DND-41 (cell line): ENCODE measurements at regions not wholly inside any gene's neighbourhood (a gene's known extent, or its start where the extent isn't known, plus 50 kb on each side); places are given as distances from the start of the nearest gene placed in this dataset.
"Not testable (repeated sequence)": the region's sequence is repeated elsewhere in the genome, so short reads cannot be mapped to it uniquely, and the experiment has no call there.

Experiments
- ATAC-seq: fragments of 200-7000 bp; cut with Tn5 transposase; 3 replicates; pipeline ENCODE4 v1.9.1; 2021; ENCODE audit warnings: low read depth; ENCODE audit not compliant: insufficient read depth
- DNase-seq: peaks from one replicate; pipeline ENCODE4 v3.0.0-alpha.2; 2020
- H2AFZ ChIP-seq: 2 replicates; pipeline ENCODE4 v1.6.0; 2012; ENCODE audit warnings: low read depth, low read length
- H3K27ac ChIP-seq: 2 replicates; pipeline ENCODE4 v1.5.1; 2012; ENCODE audit warnings: low read length, inconsistent platforms
- H3K27me3 ChIP-seq: fragments of 200-600 bp; sonication (generic); 2 replicates; pipeline ENCODE4 v1.6.0; 2012; ENCODE audit warnings: low read length, mild to moderate bottlenecking, inconsistent platforms; ENCODE audit not compliant: insufficient read depth, poor library complexity
- H3K36me3 ChIP-seq: 2 replicates; pipeline ENCODE4 v1.5.1; 2012; ENCODE audit warnings: low read length, inconsistent platforms; ENCODE audit not compliant: insufficient read depth
- H3K4me1 ChIP-seq: 2 replicates; pipeline ENCODE4 v1.5.1; 2012; ENCODE audit warnings: mild to moderate bottlenecking, low read length; ENCODE audit not compliant: insufficient read depth
- H3K4me2 ChIP-seq: 2 replicates; pipeline ENCODE4 v1.6.0; 2012; ENCODE audit warnings: mild to moderate bottlenecking, moderate library complexity, low read length, inconsistent platforms; ENCODE audit not compliant: insufficient read depth
- H3K4me3 ChIP-seq, 2 experiments: fragments of 200-600 bp in 1 of 2; shearing (Covaris generic) in 1 of 2; 2 replicates each; pipeline ENCODE4 v1.5.1; 2012 to 2016; ENCODE audit warnings: inconsistent platforms in 2 of 2, low read length in 2 of 2, mild to moderate bottlenecking in 2 of 2, low read depth in 1 of 2, moderate library complexity in 1 of 2
- H3K79me2 ChIP-seq: 2 replicates; pipeline ENCODE4 v1.6.0; 2012; ENCODE audit warnings: low read length, inconsistent platforms; ENCODE audit not compliant: insufficient read depth
- H3K9ac ChIP-seq: 2 replicates; pipeline ENCODE4 v1.6.0; 2012; ENCODE audit warnings: low read depth, mild to moderate bottlenecking, inconsistent platforms, low read length, moderate library complexity
- H3K9me3 ChIP-seq: 2 replicates; pipeline ENCODE4 v1.5.1; 2012; ENCODE audit warnings: low read length, moderate library complexity, mild to moderate bottlenecking, inconsistent platforms; ENCODE audit not compliant: insufficient read depth, severe bottlenecking
- H4K20me1 ChIP-seq: 2 replicates; pipeline ENCODE4 v1.6.0; 2012; ENCODE audit warnings: low read length; ENCODE audit not compliant: insufficient read depth
- CTCF ChIP-seq: IDR thresholded peaks from 2 replicates; pipeline ENCODE4 v1.5.1; 2012; ENCODE audit warnings: borderline replicate concordance, low read length, moderate library complexity, mild to moderate bottlenecking; ENCODE audit not compliant: poor library complexity, severe bottlenecking; ENCODE audit errors: extremely low read depth
- EZH2 ChIP-seq: IDR thresholded peaks from 3 replicates; pipeline ENCODE4 v1.6.1; 2012; ENCODE audit warnings: borderline replicate concordance, low read depth, mild to moderate bottlenecking, moderate library complexity, low read length, inconsistent platforms; ENCODE audit not compliant: severe bottlenecking

GRCh38 chr1:30519201-30519763, 204.1 kb downstream of the MATN1 start:
- Histone ChIP-seq H3K79me2 (no peaks in the 10 kb centered on the region), H3K4me1 (peaks cover 8% of the 10 kb centered on the region), H3K27me3 (no peaks in the 10 kb centered on the region), H3K9ac (no peak overlapping the region), H4K20me1 (no peaks in the 10 kb centered on the region; the same call in 1 of the 2 replicates), H3K27ac (no peak overlapping the region), H3K9me3 (no peaks in the 10 kb centered on the region), H3K4me3 (no peak overlapping the region), H2AFZ (no peak overlapping the region), H3K36me3 (no peaks in the 10 kb centered on the region), H3K4me2 (no peak overlapping the region)
- TF ChIP-seq CTCF (no peak), EZH2 (no peak)
- no peak for DNase-seq
- no peak for ATAC-seq

GRCh38 chr1:30518696-30519095, 204.7 kb downstream of the MATN1 start:
- H3K4me3 ChIP-seq = no peak overlapping the region
- no peak overlapping the region for H3K4me2 ChIP-seq
- no peak overlapping the region for H3K27ac ChIP-seq
- H2AFZ ChIP-seq = no peak overlapping the region
- H4K20me1 ChIP-seq = no peaks in the 10 kb centered on the region; the same call in 1 of the 2 replicates
- DNase-seq = no peak
- ATAC-seq = no peak
- no peaks in the 10 kb centered on the region for H3K36me3 ChIP-seq
- H3K79me2 ChIP-seq = no peaks in the 10 kb centered on the region
- no peak for TF ChIP-seq CTCF
- no peak for TF ChIP-seq EZH2
- H3K9ac ChIP-seq = no peak overlapping the region
- peaks cover 8% of the 10 kb centered on the region for H3K4me1 ChIP-seq
- H3K27me3 ChIP-seq = no peaks in the 10 kb centered on the region
- no peaks in the 10 kb centered on the region for H3K9me3 ChIP-seq

- no peaks in the 10 kb centered on the region for H3K79me2 ChIP-seq
- H3K4me3 ChIP-seq = no peak overlapping the region
- no peak for DNase-seq
- no peak overlapping the region for H3K27ac ChIP-seq
- no peaks in the 10 kb centered on the region for H3K9me3 ChIP-seq
- no peak overlapping the region for H3K4me2 ChIP-seq
- no peaks in the 10 kb centered on the region for H3K27me3 ChIP-seq
- H3K4me1 ChIP-seq = peaks cover 8% of the 10 kb centered on the region
- no peak overlapping the region for H3K9ac ChIP-seq
- no peak for ATAC-seq
- H3K36me3 ChIP-seq = no peaks in the 10 kb centered on the region
- H2AFZ ChIP-seq = no peak overlapping the region
- no peaks in the 10 kb centered on the region; the same call in 1 of the 2 replicates for H4K20me1 ChIP-seq
- no peak for TF ChIP-seq CTCF
Observed at GRCh38 chr1:30518186-30518585, 205.2 kb downstream of the MATN1 start.

GRCh38 chr1:30517666-30518065, 205.7 kb downstream of the MATN1 start:
- H3K4me2 ChIP-seq, H3K9me3 ChIP-seq, H3K79me2 ChIP-seq, H3K4me1 ChIP-seq, DNase-seq, H3K9ac ChIP-seq, H3K27me3 ChIP-seq, H3K4me3 ChIP-seq, H3K27ac ChIP-seq, H3K36me3 ChIP-seq, H4K20me1 ChIP-seq, ATAC-seq, H2AFZ ChIP-seq: not testable (repeated sequence)

- H3K4me3 ChIP-seq, ATAC-seq, H3K36me3 ChIP-seq: not testable (repeated sequence)
Observed at GRCh38 chr1:30517241-30517640, 206.1 kb downstream of the MATN1 start.

More at GRCh38 chr1:30517241-30517640, 206.1 kb downstream of the MATN1 start:
- H3K4me1 ChIP-seq, H4K20me1 ChIP-seq, H3K79me2 ChIP-seq, H3K9ac ChIP-seq, H2AFZ ChIP-seq, H3K4me2 ChIP-seq, H3K27me3 ChIP-seq, H3K9me3 ChIP-seq, DNase-seq, H3K27ac ChIP-seq: not testable (repeated sequence)
